Femur (tissue), 1 donor: ENCODE measurements at regions not wholly inside any gene's neighbourhood (a gene's known extent, or its start where the extent isn't known, plus 50 kb on each side); places are given as distances from the start of the nearest gene placed in this dataset.

Source experiments
- DNase-seq: peaks from one replicate; pipeline ENCODE4 v3.0.0-alpha.2; 2017

DNA sequence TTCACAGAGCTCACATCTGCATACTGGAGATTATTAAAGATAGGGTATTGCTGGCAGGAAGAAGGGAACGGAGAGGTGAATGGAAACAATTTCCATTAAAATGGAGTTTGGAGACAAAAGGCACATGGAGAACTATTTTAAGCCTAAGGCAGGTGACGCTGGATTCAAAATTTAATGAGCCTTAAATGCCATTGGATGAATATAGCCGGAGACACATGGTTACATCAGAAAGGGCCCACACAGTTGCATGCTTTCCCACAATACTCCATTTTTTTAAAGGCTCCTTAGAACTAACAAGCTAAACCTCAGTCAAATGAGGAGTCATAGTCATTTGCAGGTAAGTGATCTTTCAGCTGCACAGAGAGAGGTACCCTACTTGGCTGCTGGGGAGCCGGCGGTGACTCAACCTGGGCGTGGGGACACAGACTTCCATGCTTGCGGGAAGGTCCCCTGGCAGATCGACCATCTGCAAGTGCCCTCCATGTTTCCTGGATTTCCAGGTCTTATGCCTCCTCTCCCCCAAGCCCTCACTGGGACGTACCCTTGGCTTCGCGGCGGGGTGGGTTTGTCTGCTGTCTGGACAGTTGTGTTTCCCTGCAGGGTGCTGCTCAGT is 259.2 kb downstream of the CBLN1 start:
- DNase-seq, result no peak

DNA sequence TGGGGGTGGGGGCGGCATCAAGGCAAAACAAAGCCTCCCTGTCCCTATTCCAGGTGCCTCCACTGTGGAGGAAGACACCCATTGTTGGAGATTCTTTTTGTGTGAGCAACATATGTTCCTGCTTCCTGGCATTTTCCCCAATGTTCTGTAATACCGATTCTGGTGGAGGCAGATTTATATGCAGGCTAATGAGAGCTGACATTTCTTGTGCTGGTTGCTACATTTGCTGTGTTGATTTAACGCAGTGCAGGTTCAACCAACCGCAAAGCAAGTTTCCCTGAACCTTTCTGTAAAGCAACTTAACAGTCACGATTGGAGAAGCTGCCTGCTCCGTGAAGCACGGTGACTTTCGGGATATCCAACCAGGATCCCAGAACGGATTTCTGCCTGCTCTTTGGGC is 260.5 kb downstream of the CBLN1 start:
- DNase-seq, result peak; percentile 56

DNA sequence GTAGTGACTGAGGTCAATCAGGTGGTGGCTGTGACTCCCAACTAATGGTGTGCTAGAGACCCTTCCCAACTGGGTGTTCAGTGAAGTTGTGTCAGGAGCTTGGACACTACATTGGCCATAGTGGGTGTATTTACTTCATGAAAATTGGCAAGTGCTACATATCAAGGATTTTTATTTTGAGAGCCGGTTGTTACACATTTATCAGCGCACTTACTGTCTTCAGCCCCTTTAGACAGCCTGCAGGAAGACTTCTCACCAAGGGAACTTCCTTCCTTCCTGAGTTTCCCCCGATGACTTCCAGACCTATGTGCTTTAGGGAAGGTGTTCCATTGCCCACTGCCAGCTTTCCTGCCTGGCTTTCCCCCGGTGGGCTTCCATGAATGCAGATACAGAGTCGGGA is 261.2 kb downstream of the CBLN1 start:
- no peak for DNase-seq

DNA sequence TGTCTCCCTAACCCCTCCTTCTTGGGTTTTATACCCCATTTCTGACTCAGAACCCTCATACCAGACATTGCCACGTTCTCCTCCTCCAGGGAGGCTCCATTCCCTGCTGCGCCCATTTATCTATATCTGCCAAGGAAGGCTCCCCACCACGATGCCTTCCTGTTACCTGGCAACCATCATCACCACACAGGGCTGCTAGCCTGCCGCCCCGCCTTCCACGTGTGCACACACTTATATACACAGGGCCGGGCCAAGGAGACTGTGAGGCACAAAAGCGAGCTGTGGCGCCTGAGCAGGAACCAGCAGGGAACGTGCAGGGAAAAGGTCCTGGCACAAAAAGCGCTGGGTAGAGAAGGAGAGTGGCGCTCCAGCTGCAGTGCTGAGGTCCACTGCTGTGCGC is 261.8 kb downstream of the CBLN1 start:
- DNase-seq, result no peak

DNA sequence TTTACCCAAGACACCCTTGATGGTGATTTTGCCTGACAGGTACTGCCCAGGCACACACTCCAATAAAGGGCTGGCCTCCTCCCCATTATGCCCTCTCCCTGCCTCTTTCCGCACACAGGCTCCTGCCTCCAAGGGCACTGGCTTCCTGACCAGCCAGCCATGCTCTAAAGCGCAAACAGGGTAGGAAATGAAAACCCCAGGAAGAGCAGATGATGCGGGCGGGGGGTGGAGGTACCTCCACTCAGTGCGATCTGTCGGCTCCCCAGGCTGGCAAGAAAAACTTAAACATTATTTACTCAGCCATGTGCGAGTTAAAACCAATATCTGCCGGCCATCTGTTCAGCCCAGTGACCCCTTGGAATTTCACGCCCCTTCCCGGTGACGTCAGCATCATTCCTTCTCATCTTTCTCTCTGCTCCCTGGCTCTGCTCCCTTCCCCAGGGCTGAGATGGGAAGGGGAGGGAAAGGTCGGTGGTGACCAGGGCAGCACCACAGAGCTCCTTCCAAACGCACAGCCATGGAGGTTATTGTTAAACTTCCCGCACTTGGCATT is 262.5 kb downstream of the CBLN1 start:
- peak; percentile 63 for DNase-seq

DNA sequence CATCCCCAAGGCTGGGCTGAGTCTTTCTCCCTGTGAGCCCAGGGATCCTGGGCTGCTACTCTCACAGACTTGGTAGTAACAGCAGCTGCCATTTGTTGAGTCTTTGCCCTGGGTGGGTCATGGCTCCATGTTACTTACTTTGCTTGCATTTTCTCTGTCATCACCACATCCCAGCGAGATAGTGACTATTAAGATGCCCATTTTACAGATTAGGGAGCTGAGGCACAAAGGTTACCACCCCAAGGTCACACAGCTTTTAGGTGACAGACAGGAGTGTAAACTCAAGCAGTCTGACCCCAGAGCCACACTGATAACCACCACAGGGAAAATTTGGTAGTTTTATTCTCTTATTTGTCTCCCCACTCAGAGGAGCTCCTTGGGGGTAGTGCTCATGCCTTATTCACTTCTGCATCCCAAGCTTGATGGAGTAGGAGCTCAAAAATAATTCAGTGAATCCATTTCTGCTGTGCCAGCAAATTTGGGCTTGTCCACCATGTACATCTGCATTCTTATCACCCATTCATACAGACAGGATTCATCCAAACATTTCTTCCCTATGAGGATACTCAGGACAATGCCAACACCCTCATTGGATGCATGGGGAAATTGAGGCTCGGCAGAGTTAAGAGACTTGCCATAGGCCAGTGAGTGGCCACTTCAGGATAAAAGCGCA is 263.2 kb downstream of the CBLN1 start:
- no peak for DNase-seq

DNA sequence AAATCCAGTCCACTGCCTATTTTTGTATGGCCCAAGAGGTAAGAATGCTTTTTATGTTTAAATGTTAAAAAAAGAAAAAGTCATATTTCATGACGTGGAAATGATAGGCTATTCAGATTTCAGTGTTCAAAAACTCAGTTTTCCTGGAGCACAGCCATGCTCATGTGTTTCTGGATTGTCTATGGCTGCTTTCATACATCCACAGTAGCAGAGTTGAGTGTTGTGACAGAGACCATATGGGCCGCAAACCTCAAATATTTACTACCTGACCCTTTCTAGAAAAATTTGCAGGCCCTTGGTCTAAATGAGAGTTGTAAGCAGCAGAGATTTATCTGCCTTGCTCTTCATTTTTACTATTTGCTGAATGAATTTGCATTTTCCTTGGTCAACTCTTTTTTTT is 264.1 kb downstream of the CBLN1 start:
- DNase-seq, result no peak

DNA sequence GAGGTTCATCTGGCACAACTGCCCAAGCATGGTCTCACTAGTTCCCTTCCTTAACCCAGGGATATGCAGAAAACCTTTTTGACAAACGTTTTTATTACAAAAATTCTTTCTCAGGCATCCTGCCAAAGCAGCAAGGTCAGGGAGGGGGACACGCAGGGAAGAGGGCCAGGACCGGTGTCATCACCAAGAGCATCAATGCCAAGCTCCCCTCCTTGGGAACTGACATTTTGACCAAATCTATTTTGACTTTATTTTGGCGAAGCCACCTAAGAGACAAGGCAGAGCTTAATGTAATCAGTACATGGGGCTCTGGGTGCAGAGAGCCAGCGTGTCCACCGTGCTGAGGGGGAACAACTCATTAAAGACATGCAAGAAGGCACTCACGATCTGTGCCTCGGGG is 265.2 kb downstream of the CBLN1 start:
- no peak for DNase-seq

DNA sequence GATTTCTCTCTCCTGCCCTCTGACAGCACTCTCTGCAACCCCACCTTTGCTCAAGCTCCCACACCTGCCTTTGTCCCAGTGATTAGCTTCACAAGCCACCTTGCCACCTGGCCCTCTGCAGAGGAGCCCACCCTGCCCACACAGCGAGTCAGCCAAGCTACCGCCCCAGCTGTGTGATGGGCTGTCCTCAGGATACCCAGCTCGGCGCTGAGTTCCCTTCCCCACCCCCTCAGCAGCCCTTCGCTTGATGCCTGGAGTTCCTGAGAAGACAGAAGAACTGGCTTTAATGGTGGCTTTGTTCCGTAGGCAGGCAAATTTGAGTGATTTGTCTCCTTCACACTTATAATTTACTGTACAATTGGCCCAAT is 266.4 kb downstream of the CBLN1 start:
- DNase-seq, result no peak

DNA sequence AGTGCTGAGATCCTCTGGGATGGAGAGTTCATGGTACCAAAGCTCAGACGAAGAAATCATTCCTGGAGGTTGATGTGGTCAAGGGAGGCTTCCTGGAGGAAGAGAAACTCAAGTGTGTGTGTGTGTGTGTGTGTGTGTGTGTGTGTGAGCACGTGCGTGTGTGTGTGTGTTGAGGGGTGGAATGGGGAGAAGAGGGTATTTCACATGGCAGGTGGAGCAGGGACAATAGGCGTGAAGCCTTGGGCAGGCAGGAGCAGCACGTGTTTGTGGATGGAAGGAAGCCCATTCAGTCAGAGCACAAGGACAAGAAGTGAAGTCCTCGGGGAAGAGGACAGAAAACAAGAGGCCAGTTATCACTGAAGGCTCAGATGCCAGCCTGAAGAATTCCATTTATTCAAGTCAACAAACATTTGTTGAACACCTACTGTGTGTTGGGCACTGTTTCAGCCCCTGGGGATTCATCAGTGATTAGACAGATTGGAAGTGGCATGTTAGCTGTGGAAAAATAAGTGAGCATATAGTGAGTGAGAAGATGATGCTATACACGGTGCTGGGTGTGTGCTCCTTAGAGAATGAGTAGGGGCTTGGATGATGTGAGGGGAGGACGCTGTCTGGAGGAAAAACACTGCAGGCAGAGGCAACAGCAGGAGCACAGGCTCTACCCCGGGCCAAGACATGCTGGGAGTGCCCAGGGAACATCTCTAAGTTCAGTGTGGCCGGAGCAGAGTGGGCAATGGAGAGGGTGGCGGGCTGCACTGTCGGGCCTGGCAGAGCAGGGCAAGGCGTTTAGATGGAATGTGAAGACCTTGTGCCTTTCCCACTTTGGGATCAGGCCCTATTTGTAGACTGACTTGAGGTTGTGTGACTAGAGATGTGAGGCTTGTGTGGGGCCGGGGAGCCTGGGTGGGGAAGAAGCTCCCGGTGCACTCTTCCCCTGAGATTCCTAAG is 267.1 kb downstream of the CBLN1 start:
- no peak for DNase-seq

DNA sequence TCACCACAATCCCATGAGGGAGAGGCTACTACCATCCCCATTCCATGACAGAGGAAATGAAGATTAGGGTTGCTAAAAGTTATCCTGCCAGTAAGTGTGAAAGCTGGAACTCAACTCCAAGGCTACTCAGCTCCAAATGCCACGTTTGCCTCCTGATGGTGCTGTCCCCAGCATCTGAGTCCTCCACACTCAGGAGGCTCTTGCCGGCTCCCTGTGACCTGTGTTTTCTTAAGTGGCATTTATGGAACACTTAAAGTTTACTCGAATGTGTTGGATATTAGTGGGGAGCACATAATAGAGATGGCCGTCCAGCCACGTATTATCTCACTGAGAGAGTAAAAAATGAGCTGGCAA is 267.9 kb downstream of the CBLN1 start:
- DNase-seq, result no peak

DNA sequence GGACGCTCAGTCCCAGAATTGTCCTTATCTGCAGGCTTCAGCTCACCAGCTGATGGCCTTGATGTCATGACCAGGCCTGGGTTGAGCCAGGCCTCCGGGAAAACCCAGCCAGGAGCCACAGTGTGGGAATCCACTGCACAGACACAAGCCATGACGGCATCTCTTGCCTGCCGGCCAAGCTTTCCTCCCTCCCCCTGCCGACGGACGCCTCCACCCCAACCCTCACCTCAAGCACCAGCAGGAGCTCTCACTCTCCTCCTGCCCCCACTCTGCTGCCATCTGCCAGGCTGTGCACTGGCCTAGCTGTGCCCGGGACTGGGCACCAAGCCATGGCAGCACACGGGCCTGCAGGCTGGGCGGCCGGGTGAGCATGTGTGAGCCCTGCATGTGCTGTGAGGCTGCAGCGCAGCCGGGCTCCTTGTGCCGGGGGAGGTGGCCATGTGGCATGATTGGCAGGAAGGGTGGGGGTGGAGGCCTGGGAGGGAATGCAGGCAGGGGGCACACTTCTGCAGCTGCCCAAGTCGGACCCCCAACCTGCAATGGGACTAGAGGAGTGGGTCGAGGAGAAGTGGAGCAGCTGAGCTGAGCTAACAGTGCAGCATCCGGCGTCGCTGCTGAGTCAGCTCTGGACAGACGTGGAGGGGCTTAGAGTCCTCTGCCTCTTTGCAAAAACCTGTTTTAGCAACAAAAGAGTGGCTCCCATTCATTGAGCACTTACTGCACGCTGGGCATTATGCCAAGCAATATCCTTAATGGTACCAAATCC is 268.5 kb downstream of the CBLN1 start:
- DNase-seq, result peak; percentile 60

DNA sequence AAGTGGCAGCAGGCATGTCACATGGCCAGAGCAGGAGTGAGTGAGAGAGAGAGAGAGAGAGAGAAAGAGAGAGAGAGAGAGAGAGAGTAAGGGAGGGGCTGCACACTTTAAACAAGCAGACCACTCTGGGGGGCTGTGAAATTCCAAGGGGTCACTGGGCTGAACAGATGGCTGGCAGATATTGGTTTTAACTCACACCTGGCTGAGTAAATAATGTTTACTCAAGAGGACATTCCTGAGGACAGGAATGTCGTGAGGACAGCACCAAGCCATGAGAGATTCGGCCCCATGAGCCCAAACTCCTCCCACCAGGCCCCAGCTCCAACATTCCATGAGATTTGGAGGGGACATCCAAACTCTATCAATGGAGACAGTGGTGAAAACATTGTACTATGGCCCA is 269.7 kb downstream of the CBLN1 start:
- DNase-seq, result no peak

DNA sequence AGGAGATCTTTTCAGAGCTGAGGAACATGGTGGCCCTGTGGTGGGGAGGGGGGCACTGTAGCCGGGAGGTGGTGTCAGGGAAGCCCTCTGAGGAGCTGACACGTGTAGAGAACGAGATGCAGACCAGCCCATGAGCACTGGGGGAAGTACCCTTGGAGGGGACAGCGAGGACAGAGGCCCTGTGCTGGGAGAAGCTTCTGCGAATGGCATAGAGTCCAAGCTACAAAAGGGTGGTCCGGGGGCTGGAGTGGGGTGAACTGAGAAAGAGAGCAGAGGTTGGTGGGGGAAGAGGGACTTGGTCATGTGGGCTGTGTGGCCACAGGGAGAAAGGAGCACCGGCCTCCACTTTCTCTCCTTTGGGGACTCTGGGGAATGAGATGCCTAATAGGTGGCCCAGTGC is 270.8 kb downstream of the CBLN1 start:
- DNase-seq, result no peak

DNA sequence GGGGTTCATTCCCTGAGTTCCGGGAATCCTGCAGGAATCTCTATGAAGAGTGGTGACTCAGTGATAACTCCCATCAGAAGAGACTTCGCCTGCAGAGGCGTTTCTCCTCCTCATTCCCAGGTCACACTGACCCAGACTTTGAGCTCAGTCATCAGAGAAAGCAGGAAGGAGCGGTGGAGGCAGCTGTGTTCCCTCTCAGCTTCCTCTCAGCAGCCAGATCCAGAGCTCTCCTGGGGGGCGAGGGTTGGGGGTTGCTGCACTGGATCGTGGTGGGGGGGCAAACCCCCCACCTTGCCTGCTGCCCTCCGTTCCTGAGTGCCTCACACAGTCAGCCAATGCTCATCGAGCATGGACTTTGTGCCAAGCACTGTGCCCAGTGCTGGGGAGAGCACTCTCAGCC is 271.2 kb downstream of the CBLN1 start:
- DNase-seq, result no peak

DNA sequence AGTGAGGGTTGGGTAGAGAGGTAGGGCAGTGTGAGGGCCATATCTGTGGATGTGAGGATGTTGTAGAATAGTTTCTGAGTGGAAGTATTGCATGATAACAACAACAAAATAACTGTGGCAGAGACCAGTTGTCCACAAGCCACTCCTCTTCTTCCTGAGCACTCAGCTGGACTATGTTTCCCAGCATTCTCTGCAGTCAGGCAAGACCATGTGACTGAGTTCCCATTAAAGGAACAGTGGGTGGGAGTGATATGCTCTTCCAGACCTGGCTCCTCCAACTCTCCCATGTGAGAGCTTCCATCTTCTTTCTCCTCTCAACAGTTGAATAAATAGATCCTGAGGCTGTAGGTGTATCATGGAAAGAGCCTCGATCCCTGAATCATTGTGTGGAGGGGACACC is 272.4 kb downstream of the CBLN1 start:
- no peak for DNase-seq

DNA sequence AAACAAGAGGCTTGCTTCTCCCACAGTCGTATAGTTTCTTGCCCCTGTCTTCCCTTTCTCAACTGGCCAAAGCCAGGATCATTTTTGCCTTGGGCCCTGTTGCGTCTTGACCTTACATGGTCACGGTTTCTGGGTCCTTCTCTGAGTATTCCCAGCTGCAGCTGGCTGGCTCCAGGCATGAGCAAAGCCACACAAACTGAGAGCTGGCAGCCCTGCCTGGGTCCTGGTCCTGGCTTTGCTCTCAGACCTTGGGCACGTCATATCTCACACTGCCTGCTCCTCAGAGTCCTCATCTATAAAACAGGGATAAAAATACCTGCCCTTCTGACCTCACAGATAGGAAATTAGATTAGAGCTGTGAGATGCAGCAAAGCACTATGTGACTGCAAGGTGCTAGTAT is 277.6 kb downstream of the CBLN1 start:
- DNase-seq, result no peak

DNA sequence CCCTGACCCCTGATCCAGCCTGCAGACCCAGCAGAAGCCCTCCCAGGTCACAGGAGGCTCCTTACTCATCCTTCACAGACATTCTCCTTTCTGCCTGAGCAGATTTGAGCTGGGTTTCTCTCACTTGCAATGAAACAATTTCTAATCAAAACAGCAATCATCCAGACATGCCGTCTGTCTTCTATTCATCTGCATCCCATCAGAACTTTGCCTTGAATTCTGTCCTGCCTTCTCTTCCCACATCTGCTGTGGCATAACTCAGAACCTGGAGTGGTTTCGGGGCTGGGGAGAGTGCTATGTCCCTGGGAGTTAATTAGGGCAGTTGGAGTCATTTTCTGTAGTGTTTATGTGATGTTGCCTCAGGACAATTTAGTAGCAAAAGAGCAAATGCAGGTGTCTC is 278.6 kb downstream of the CBLN1 start:
- no peak for DNase-seq

DNA sequence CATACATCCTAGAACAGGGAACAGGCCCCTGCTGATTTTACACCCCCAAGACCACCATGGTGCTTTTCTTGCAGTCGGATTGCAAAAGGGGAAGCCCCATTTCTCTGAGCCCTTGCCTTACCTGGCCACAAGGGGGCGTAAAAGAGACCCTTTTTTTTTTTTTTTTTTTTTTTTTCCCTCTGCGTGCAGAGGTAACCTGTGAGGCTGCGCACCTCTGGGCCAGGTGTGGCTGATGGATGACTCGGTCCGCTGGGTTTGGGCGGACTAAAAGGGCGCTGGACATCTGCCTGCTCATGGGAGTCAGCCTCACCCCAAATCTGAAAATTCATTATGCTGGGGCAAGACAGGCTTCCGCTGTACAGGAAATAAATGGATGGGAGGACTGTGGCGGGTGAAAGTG is 281.0 kb downstream of the CBLN1 start:
- DNase-seq, result no peak

DNA sequence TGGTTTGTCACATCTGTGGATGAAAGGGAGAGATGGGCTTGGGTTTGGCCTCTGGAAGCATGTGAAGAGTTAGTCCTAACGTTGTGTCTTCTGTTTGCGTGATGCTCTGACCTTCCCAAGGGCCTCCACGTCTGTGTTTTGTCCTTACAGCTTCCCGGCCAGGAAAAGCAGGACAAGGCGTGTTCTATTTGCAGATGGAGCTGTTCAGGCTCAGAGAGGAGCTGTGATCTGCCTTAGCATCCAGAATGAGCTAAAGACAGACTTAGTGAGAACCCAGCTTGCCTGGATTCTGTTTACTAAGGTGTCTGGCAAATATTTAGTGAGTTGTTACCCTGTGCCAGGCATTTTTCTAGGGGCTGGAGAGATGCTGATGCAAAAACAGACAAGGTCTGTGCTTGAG is 282.1 kb downstream of the CBLN1 start:
- no peak for DNase-seq

DNA sequence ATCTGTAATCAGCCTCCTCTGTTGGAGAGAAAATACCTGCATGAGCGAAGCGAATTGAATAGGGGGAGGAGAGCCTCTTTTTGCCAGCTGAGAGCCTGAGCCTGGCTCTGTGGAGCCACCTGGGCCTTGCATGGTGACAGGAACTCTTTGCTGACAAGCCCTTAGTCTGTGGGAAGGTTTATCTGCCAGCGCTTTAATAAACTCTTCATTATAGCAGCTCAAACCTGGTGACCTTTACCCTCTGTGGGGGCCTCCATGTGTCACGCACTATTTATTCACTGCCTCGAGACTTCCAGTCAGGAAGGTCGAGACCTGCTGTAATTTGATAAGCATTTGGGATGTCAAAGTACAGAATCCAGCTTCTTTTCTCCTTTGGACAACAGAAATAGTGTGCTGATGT is 282.6 kb downstream of the CBLN1 start:
- DNase-seq, result no peak

DNA sequence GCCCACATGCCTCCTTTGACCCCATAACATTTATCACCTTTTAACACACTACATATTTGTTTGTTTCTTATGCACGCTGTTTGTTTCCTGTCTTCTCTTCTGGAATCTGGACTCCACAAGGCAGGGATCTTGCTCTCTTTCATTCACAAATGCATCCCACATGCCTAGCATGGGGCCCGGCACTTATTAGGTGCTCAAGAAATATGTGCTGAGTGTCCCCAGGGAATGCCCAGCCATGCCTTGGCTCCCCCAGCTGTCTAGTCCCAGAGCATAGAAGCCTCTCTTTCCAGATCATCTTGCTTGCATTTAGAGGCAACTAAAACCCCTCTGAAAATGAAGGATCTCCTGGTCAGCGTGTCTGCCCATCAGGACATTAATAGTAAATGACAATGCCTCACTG is 283.7 kb downstream of the CBLN1 start:
- DNase-seq, result no peak

DNA sequence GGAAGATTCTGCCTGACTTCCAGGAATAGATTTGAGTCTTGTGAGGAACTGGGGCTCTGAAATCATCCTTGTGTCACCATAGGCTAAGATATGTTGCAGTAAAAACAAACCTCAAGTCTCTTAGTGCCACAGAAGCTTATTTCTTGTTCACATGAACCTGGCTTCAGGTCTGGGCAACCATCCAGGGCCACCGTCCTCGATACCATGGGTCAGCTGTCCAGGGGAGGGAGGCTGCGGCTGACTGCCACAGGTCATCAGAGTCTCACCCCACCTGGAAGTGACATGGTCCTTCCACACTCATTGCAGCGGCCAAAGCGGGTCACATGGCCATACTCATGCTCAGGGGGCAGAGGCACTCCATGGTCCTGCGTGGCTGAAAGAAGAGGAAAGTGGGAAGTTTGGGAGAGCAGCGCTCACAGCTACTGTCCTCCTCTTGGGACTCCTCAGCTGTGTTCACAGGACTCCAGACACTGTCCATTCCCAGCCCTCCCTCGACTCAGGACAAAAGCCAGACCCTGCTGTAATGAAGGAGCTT is 284.5 kb downstream of the CBLN1 start:
- DNase-seq, result no peak
